Endothelial cell of umbilical vein (primary cell): ENCODE measurements at regions not wholly inside any gene's neighbourhood (a gene's known extent, or its start where the extent isn't known, plus 50 kb on each side); places are given as distances from the start of the nearest gene placed in this dataset.

Source experiments
- BruUV-seq: library from RNA; stranded (reverse); fragments of 400-500 nt; replicated peaks from 2 replicates; lab custom pipeline; 2021; lab: Mats Ljungman, UMichigan
- CTCF ChIA-PET: fragments of 300-600, 350-600 bp; sonication (Branson Sonifier 250); formaldehyde crosslinking; loops from one replicate; lab custom pipeline; 2021; ENCODE audit warnings: antibody characterized with exemption, inconsistent platforms; lab: Charles Lee
- POLR2A ChIA-PET: fragments of 300-600, 350-600 bp; sonication (Branson Sonifier 250); formaldehyde crosslinking; loops from one replicate; lab custom pipeline; 2021; ENCODE audit warnings: antibody characterized with exemption, inconsistent platforms; lab: Charles Lee
- DNase-seq: peaks from one replicate; pipeline ENCODE4 v3.0.0-alpha.2; 2011; ENCODE audit warnings: low read depth, low spot score
- FAIRE-seq: peaks from 2 replicates; lab custom pipeline; 2011; peaks lifted over from hg19 to GRCh38; lab: Jason Lieb, UNC
- H2AFZ ChIP-seq: 2 replicates; pipeline ENCODE4 v1.6.0; 2012; ENCODE audit warnings: low read depth, low read length, control low read depth, inconsistent platforms
- H3K27ac ChIP-seq: 2 replicates; pipeline ENCODE4 v1.5.1; 2011; ENCODE audit warnings: low read depth, mild to moderate bottlenecking, control low read depth, low read length, moderate library complexity; ENCODE audit not compliant: insufficient read depth
- H3K27me3 ChIP-seq, 2 experiments: 2 replicates each; pipeline versions ENCODE4 v1.6.0 to v1.6.1; 2011; ENCODE audit warnings: low read length in 2 of 2, mixed read lengths in 1 of 2; ENCODE audit not compliant: control insufficient read depth in 2 of 2, insufficient read depth in 2 of 2
- H3K36me3 ChIP-seq, 2 experiments: 2 replicates in 1 of 2; 3 replicates in 1 of 2; pipeline ENCODE4 v1.5.1; 2011; ENCODE audit warnings: low read length in 2 of 2, mild to moderate bottlenecking in 1 of 2, moderate library complexity in 1 of 2; ENCODE audit not compliant: control insufficient read depth in 2 of 2, insufficient read depth in 2 of 2; ENCODE audit errors: extremely low read depth in 1 of 2
- H3K4me1 ChIP-seq: 3 replicates; pipeline ENCODE4 v1.5.1; 2011; ENCODE audit warnings: mild to moderate bottlenecking, low read length; ENCODE audit not compliant: control insufficient read depth, insufficient read depth; ENCODE audit errors: extremely low read depth
- H3K4me2 ChIP-seq: 2 replicates; pipeline ENCODE4 v1.6.1; 2011; ENCODE audit warnings: low read length, control low read depth, mixed read lengths; ENCODE audit not compliant: insufficient read depth
- H3K4me3 ChIP-seq, 3 experiments: fragments of 200-600 bp in 1 of 3; sonication (generic), shearing (Covaris generic) in 1 of 3; replicated peaks in 1 of 3; 2 replicates each; pipeline ENCODE4 v1.5.1; 2011 to 2016; ENCODE audit warnings: control low read depth in 3 of 3, low read length in 3 of 3, mild to moderate bottlenecking in 2 of 3, inconsistent platforms in 1 of 3, low read depth in 1 of 3, moderate library complexity in 1 of 3; ENCODE audit not compliant: insufficient read depth in 1 of 3
- H3K79me2 ChIP-seq: 2 replicates; pipeline ENCODE4 v1.6.0; 2012; ENCODE audit warnings: low read length, inconsistent platforms; ENCODE audit not compliant: control insufficient read depth, insufficient read depth
- H3K9ac ChIP-seq: replicated peaks from 2 replicates; pipeline ENCODE3; 2011; ENCODE audit warnings: low read length, control low read depth; ENCODE audit not compliant: insufficient read depth; ENCODE audit errors: extremely low read depth
- H3K9me1 ChIP-seq: replicated peaks from 3 replicates; pipeline ENCODE4 v1.6.0; 2011; ENCODE audit warnings: mild to moderate bottlenecking, low read length; ENCODE audit not compliant: control insufficient read depth, insufficient read depth; ENCODE audit errors: extremely low read depth
- H3K9me3 ChIP-seq: replicated peaks from 2 replicates; pipeline ENCODE4 v1.5.1; 2012; ENCODE audit warnings: low read length, inconsistent platforms; ENCODE audit not compliant: control insufficient read depth, insufficient read depth
- H4K20me1 ChIP-seq: replicated peaks from 2 replicates; pipeline ENCODE3; 2011; ENCODE audit warnings: mild to moderate bottlenecking, low read length; ENCODE audit not compliant: control insufficient read depth, insufficient read depth; ENCODE audit errors: extremely low read depth
- JUN ChIP-seq: IDR thresholded peaks from 2 replicates; pipeline ENCODE4 v1.6.1; 2011; ENCODE audit warnings: borderline replicate concordance, low read depth; ENCODE audit not compliant: insufficient read length, insufficient read depth
- MYC ChIP-seq: IDR thresholded peaks from one replicate; pipeline ENCODE4 v1.6.1; 2011; ENCODE audit warnings: mild to moderate bottlenecking, low read depth, low read length
- POLR2A ChIP-seq: IDR thresholded peaks from 2 replicates; pipeline ENCODE4 v1.6.1; 2012; ENCODE audit warnings: low read depth, mild to moderate bottlenecking, control low read depth, low read length
- POLR2AphosphoS5 ChIP-seq: IDR thresholded peaks from 2 replicates; pipeline ENCODE4 v1.6.1; 2012; ENCODE audit warnings: low read depth, mild to moderate bottlenecking, control low read depth, low read length, moderate library complexity; ENCODE audit not compliant: insufficient read depth
- dilution Hi-C: fragments of 300-500 bp; cut with MboI; formaldehyde crosslinking; loops from one replicate; pipeline ENCODE4 v1.15.0; 2019; ENCODE audit warnings: low sequenced_read_pairs; ENCODE audit not compliant: extremely low pct_ligation_motif_present
- intact Hi-C: fragments of 100-400 bp; cut with micrococcal nuclease; formaldehyde crosslinking; loops from one replicate; pipeline ENCODE4 v1.10.0; 2022

GRCh38 chr1:29860681-29861080 is 624.4 kb downstream of the PTPRU start:
- dilution Hi-C loops (no loop called here), intact Hi-C loops (no loop called here)
- H3K9ac ChIP-seq = no peak overlapping the region
- ChIA-PET POLR2A (no interaction called here), CTCF (no interaction called here)
- peaks cover 2% of the 10 kb centered on the region for H3K9me3 ChIP-seq
- no peak for TF ChIP-seq MYC
- no peak for TF ChIP-seq JUN
- TF ChIP-seq POLR2AphosphoS5 = no peak
- no peak overlapping the region for H3K27ac ChIP-seq
- H3K27me3 ChIP-seq = no peaks in the 10 kb centered on the region
- H3K79me2 ChIP-seq = no peaks in the 10 kb centered on the region
- DNase-seq = no peak
- no peaks in the 10 kb centered on the region for H4K20me1 ChIP-seq
- no peak overlapping the region for H2AFZ ChIP-seq
- no peak overlapping the region for H3K4me2 ChIP-seq
- no peaks in the 10 kb centered on the region for H3K9me1 ChIP-seq
- H3K4me3 ChIP-seq = no peak overlapping the region
- H3K4me1 ChIP-seq = no peaks in the 10 kb centered on the region
- H3K36me3 ChIP-seq = no peaks in the 10 kb centered on the region
- no peak for FAIRE-seq
- no TSS peak for BruUV-seq

GRCh38 chr1:29860056-29860455 is 623.7 kb downstream of the PTPRU start:
- no peaks in the 10 kb centered on the region for H4K20me1 ChIP-seq
- BruUV-seq = no TSS peak
- H3K9me3 ChIP-seq = peaks cover 2% of the 10 kb centered on the region
- CTCF ChIA-PET = no interaction called here
- H3K27ac ChIP-seq = no peak overlapping the region
- H3K9me1 ChIP-seq = no peaks in the 10 kb centered on the region
- dilution Hi-C loops (no loop called here), intact Hi-C loops (no loop called here)
- no peak for FAIRE-seq
- POLR2A ChIA-PET = no interaction called here
- no peak for TF ChIP-seq MYC
- TF ChIP-seq POLR2A = no peak
- H3K9ac ChIP-seq = no peak overlapping the region
- H3K79me2 ChIP-seq = no peaks in the 10 kb centered on the region
- DNase-seq = no peak
- no peaks in the 10 kb centered on the region for H3K27me3 ChIP-seq
- no peaks in the 10 kb centered on the region for H3K36me3 ChIP-seq
- no peak overlapping the region for H3K4me2 ChIP-seq
- H3K4me3 ChIP-seq = no peak overlapping the region
- no peak overlapping the region for H2AFZ ChIP-seq
- no peaks in the 10 kb centered on the region for H3K4me1 ChIP-seq
